GM18505 (cell line): ENCODE measurements at regions not wholly inside any gene's neighbourhood (a gene's known extent, or its start where the extent isn't known, plus 50 kb on each side); places are given as distances from the start of the nearest gene placed in this dataset.
"Not testable (repeated sequence)": the region's sequence is repeated elsewhere in the genome, so short reads cannot be mapped to it uniquely, and the experiment has no call there.

Source experiments
- ATAC-seq: cut with Tn5 transposase; IDR thresholded peaks from one replicate; pipeline ENCODE4 v1.9.1; 2021; ENCODE audit not compliant: unreplicated experiment
- POLR2A ChIP-seq: IDR thresholded peaks from 4 replicates; pipeline ENCODE4 v1.6.1; 2011; ENCODE audit warnings: borderline replicate concordance; ENCODE audit not compliant: insufficient read depth, insufficient read length; ENCODE audit errors: extremely low read depth

DNA sequence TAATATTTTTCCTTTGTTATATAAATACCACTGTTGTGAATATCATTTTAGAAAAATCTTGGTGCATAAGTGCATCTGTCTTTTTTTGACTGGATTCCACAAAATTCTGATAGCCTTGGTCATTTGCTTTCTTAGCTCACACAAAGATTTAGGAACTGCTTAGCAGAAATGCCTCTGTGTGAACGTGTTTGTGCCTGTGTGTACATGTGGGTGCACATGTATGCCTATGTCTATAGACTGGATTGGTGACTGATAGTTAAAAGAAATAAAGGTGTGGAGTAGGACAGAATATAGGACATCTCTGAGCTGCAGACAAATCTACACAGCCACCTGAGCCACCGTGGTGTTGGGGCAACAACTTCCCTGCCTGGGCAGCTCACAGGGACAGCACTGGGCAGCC lies 93.8 kb downstream of the TSN start:
- TF ChIP-seq POLR2A = no peak
- no peak for ATAC-seq

- ATAC-seq = not testable (repeated sequence)
Measured at GRCh38 chr2:121853149-121853548, 97.7 kb downstream of the TSN start.

- ATAC-seq = no peak
- TF ChIP-seq POLR2A = no peak
Measured at GRCh38 chr2:121855510-121855909, 100.1 kb downstream of the TSN start.

GRCh38 chr2:121856360-121856759 lies 100.9 kb downstream of the TSN start:
- TF ChIP-seq POLR2A = no peak
- ATAC-seq = no peak

DNA sequence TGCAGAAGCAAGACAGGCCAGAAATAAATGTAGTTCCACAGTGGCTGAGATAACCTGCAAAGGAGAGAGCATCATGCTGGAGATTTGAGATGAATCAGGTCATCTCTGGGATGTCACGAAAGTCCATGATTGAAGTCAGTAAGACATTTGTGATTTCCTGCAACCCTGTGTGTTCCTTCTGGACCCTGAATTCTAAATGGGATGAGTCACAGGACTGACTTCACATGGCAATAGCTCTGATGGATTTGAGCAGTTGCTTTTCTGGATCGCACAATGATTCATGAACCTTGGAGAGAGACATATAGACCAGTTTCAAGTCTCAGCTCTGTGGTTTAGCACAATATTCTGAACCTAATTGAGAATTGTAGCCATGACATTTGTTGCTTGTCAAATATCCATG lies 102.9 kb downstream of the TSN start:
- no peak for TF ChIP-seq POLR2A
- ATAC-seq = no peak

DNA sequence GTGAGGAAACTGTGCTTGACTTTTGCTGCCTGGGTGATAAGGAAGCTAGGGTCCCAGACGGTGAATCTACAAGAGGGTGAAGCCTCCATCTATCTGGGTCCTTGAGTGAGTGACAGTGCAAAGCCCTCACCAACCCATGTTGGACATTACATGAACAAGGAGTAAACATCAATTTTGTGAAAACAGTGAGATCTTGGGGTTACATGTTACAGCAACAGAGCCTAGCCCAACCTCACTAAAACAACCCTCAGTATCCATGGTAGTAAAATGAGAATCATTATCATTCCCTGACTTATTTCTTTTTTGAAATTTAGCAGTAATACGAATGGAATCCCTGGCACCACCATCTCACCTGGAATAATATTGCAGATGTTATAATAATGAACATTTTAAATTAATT lies 103.4 kb downstream of the TSN start:
- TF ChIP-seq POLR2A = no peak
- ATAC-seq = no peak

GRCh38 chr2:121860033-121860757 lies 104.7 kb downstream of the TSN start:
- ATAC-seq = no peak
- no peak for TF ChIP-seq POLR2A

GRCh38 chr2:121860758-121861227 lies 105.3 kb downstream of the TSN start:
- ATAC-seq = no peak
- TF ChIP-seq POLR2A = no peak

- ATAC-seq = no peak
- TF ChIP-seq POLR2A = no peak
Measured at GRCh38 chr2:121862286-121862685, 106.8 kb downstream of the TSN start.

DNA sequence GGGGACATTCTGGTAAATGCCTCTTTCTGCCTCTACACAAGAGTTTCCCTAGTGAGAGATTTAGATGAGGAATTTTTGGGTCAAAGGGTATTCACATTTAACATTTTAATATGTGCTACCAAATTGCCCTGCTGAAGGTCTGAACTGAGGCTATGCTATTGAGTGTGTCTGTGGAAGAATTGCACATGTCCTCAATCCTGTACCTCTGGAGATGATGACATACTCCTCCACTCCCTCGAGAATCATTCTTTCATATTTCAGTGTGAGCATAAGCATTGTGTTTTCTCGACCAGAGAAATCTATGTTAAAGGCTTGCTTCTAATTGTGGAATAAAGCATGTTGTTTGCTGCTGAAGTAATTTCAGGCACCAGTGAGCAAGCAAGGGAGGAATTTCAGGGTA lies 110.5 kb downstream of the TSN start:
- ATAC-seq = no peak
- TF ChIP-seq POLR2A = no peak

DNA sequence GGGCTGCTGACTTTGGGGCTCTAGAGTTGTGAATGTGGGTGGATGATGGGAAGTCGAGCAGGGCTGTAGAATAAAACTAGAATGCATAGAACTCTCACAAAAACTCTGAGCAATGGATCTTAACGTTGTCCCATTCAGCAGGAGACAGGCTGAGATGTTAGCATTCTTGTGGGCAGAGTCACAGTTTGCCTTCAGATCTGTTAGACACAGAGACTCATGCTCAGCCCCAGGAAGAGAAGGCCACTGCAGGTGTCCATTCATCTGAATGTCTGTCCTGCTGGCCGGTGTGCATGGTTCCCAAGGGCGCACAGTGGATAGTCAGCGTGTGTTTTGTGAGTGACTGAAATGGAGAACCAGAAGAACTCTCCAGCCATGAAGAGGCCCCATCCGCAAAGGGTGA lies 111.3 kb downstream of the TSN start:
- no peak for TF ChIP-seq POLR2A
- no peak for ATAC-seq

DNA sequence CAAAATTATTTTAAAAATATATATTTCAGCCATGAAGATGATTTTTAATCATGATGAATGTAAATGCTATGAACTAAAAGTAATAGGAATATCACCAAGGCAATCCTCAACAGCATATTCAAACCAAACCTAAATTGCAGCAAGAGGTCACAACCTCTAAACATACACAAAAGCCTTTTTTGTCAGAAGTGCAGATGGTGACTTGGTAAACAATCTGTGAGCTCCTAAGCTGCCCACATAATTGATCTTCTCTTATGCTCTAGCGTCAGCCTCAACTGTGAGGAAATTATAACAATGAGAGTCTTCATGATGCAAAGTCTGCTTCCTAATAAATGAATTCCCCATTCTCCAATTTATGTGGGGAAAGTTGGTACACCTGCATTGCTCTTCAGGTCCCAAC lies 113.2 kb downstream of the TSN start:
- ATAC-seq = no peak
- TF ChIP-seq POLR2A = no peak

DNA sequence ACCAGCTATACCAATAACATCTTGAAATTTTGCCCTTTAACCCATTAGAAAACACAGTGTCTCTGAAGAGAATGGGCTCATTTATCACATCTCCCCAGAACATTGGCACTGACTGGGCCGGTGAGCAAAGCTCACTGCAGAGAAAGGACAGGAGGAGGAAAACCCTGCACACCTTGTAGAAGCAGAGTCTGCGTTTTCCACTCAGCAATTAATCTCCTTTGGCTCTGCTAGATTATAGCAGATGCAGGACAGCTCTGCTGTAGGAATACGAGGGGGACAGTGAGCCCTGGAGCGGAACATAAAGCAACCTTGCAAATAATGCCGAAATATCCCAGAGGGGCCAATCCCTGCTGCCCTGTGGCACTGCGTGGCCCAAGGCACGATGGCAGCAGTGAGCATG lies 113.9 kb downstream of the TSN start:
- no peak for ATAC-seq
- TF ChIP-seq POLR2A = no peak

DNA sequence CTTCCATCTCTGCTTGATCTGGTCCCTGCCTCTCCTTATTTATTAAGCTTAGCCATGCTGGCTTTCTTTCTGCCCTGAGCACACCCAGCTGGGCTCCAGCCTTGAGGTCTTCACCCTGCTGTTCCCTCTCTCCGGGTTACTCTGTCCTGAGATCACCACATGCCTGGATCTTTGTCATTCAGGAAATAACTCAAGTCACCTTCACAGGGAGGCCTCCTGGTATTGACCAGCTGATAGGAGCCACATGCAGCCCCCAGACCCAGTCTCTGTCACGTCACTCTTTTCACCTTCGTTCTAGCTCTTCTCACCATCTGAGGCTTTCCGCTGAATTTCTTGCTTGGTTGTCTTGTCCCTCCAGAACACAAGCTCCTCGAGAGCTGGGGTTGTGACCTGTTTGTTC lies 114.4 kb downstream of the TSN start:
- no peak for ATAC-seq

DNA sequence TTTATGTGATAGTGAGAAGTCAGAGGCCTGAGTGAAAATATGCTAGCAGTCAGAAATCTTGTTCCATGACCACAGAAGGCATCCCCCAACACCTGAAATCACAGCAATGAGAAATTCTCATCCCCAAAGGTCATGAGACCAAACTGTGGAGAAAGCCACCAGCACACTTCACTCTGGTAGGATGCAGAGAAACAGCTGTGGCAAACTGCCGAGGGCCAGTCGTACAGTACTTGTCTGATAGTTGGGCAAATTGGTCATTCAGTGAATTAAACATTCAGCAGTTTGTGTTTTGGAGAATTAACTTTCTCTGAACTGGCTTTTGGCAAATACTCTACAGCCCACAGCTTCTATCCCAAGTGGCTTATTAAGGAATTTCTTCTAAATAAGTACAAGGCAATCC lies 117.2 kb downstream of the TSN start:
- no peak for TF ChIP-seq POLR2A
- ATAC-seq = no peak

More for the DNA sequence above, 114.4 kb downstream of the TSN start:
- no peak for TF ChIP-seq POLR2A
